ENCODE measurements at regions not wholly inside any gene's neighbourhood (a gene's known extent, or its start where the extent isn't known, plus 50 kb on each side); places are given as distances from the start of the nearest gene placed in this dataset.

GRCh38 chr13:110000534-110001345, 214.4 kb upstream of the IRS2 start:
- no peak for TF ChIP-seq POLR2A (IDR thresholded peaks at IDR 0.05; ENCODE audit: low read depth, low read length)
- no peak for TF ChIP-seq POLR2AphosphoS5 (IDR thresholded peaks at IDR 0.05; ENCODE audit: low read depth, low read length)

Measured in GM12892 (cell line).